DND-41 (cell line): ENCODE measurements at regions not wholly inside any gene's neighbourhood (a gene's known extent, or its start where the extent isn't known, plus 50 kb on each side); places are given as distances from the start of the nearest gene placed in this dataset.

ENCODE experiments used
- EZH2 ChIP-seq: IDR thresholded peaks from 3 replicates; pipeline ENCODE4 v1.6.1; 2012; ENCODE audit warnings: borderline replicate concordance, low read depth, mild to moderate bottlenecking, moderate library complexity, low read length, inconsistent platforms; ENCODE audit not compliant: severe bottlenecking
- TF ChIP-seq, protein P1 (sequence below): IDR thresholded peaks from 2 replicates; pipeline ENCODE4 v1.5.1; 2012; ENCODE audit warnings: borderline replicate concordance, low read length, moderate library complexity, mild to moderate bottlenecking; ENCODE audit not compliant: poor library complexity, severe bottlenecking; ENCODE audit errors: extremely low read depth

DNA sequence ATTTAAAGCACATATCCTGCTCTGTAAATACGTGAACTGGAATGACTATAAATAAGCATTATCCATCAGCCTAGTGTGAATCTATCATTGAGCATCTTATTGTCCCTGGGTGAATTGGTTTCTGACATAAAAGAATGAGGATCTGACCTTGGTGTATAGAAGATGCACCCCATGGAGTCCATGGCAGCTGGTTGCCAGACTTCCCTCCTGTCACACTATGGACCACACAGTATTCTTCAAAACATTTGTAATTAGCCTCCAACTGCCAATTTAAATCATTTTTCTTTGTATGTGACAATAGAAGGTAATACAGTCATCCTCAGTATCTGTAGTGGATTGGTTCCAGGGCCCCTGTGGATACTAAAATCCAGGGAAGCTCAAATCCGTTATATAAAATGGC, 238.1 kb upstream of the ZWINT start:
- TF ChIP-seq, protein P1, sequence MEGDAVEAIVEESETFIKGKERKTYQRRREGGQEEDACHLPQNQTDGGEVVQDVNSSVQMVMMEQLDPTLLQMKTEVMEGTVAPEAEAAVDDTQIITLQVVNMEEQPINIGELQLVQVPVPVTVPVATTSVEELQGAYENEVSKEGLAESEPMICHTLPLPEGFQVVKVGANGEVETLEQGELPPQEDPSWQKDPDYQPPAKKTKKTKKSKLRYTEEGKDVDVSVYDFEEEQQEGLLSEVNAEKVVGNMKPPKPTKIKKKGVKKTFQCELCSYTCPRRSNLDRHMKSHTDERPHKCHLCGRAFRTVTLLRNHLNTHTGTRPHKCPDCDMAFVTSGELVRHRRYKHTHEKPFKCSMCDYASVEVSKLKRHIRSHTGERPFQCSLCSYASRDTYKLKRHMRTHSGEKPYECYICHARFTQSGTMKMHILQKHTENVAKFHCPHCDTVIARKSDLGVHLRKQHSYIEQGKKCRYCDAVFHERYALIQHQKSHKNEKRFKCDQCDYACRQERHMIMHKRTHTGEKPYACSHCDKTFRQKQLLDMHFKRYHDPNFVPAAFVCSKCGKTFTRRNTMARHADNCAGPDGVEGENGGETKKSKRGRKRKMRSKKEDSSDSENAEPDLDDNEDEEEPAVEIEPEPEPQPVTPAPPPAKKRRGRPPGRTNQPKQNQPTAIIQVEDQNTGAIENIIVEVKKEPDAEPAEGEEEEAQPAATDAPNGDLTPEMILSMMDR: no peak
- TF ChIP-seq EZH2: no peak
